ENCODE measurements at regions not wholly inside any gene's neighbourhood (a gene's known extent, or its start where the extent isn't known, plus 50 kb on each side); places are given as distances from the start of the nearest gene placed in this dataset.
"Not testable (repeated sequence)": the region's sequence is repeated elsewhere in the genome, so short reads cannot be mapped to it uniquely, and the experiment has no call there.

GRCh38 chr5:98330871-98331270 is 442.6 kb upstream of the RGMB start:
- H3K4me3 Mint-ChIP-seq: no peak overlapping the region
- H3K9me3 Mint-ChIP-seq: peaks cover 3% of the 10 kb centered on the region
- H3K36me3 Mint-ChIP-seq (ENCODE audit: low read depth): no peaks in the 10 kb centered on the region
- no peaks in the 10 kb centered on the region for H3K27me3 Mint-ChIP-seq (ENCODE audit: low read depth)
- no peak for TF ChIP-seq CTCF (IDR thresholded peaks at IDR 0.05; ENCODE audit: unreplicated experiment in 3 of 3)
- H3K27ac Mint-ChIP-seq: no peak overlapping the region
- no peaks in the 10 kb centered on the region for H3K4me1 Mint-ChIP-seq

GRCh38 chr5:98333921-98334320 is 439.5 kb upstream of the RGMB start:
- peaks cover 3% of the 10 kb centered on the region for H3K9me3 Mint-ChIP-seq
- no peaks in the 10 kb centered on the region for H3K4me1 Mint-ChIP-seq
- no peak overlapping the region for H3K4me3 Mint-ChIP-seq
- no peak overlapping the region for H3K27ac Mint-ChIP-seq
- H3K27me3 Mint-ChIP-seq (ENCODE audit: low read depth): no peaks in the 10 kb centered on the region
- TF ChIP-seq CTCF (IDR thresholded peaks at IDR 0.05; ENCODE audit: unreplicated experiment in 3 of 3): no peak
- H3K36me3 Mint-ChIP-seq (ENCODE audit: low read depth): no peaks in the 10 kb centered on the region

GRCh38 chr5:98334946-98335345 is 438.5 kb upstream of the RGMB start:
- Mint-ChIP-seq H3K27me3 (ENCODE audit: low read depth) (no peaks in the 10 kb centered on the region), H3K36me3 (ENCODE audit: low read depth) (no peaks in the 10 kb centered on the region), H3K27ac (no peak overlapping the region), H3K4me1 (no peaks in the 10 kb centered on the region), H3K9me3 (peaks cover 3% of the 10 kb centered on the region), H3K4me3 (no peak overlapping the region)
- no peak for TF ChIP-seq CTCF (IDR thresholded peaks at IDR 0.05; ENCODE audit: unreplicated experiment in 3 of 3)

GRCh38 chr5:98339141-98339848 is 434.2 kb upstream of the RGMB start:
- Mint-ChIP-seq H3K4me1 (peaks cover 7% of the 10 kb centered on the region), H3K9me3 (peaks cover 9% of the 10 kb centered on the region), H3K27me3 (ENCODE audit: low read depth) (no peaks in the 10 kb centered on the region), H3K4me3 (no peak overlapping the region), H3K27ac (no peak overlapping the region), H3K36me3 (ENCODE audit: low read depth) (no peaks in the 10 kb centered on the region)
- TF ChIP-seq CTCF (IDR thresholded peaks at IDR 0.05; ENCODE audit: unreplicated experiment in 3 of 3): no peak

- peaks cover 7% of the 10 kb centered on the region for H3K4me1 Mint-ChIP-seq
- H3K36me3 Mint-ChIP-seq (ENCODE audit: low read depth): no peaks in the 10 kb centered on the region
- H3K4me3 Mint-ChIP-seq: no peak overlapping the region
- H3K27me3 Mint-ChIP-seq (ENCODE audit: low read depth): no peaks in the 10 kb centered on the region
- peak overlapping the region in 2 of 3 experiments; percentile 62 to 77 for H3K27ac Mint-ChIP-seq
- TF ChIP-seq CTCF (IDR thresholded peaks at IDR 0.05; ENCODE audit: unreplicated experiment in 3 of 3): no peak
- H3K9me3 Mint-ChIP-seq: peaks cover 14% of the 10 kb centered on the region
Observed at GRCh38 chr5:98341038-98342032, 432.1 kb upstream of the RGMB start.

GRCh38 chr5:98342958-98343660 is 430.4 kb upstream of the RGMB start:
- H3K36me3 Mint-ChIP-seq (ENCODE audit: low read depth); H3K4me3 Mint-ChIP-seq; H3K27me3 Mint-ChIP-seq (ENCODE audit: low read depth); H3K27ac Mint-ChIP-seq; H3K4me1 Mint-ChIP-seq: not testable (repeated sequence)
- H3K9me3 Mint-ChIP-seq: peaks cover 20% of the 10 kb centered on the region
